Body of pancreas (tissue), 4 donors: ENCODE measurements at regions not wholly inside any gene's neighbourhood (a gene's known extent, or its start where the extent isn't known, plus 50 kb on each side); places are given as distances from the start of the nearest gene placed in this dataset.

Experiments used
- POLR2A ChIP-seq, 3 donors: fragments of 450-650 bp; IDR thresholded peaks; one replicate each; pipeline ENCODE4 v1.6.1; 2016; ENCODE audit warnings: antibody characterized with exemption in 3 of 3, mild to moderate bottlenecking in 2 of 3
- TF ChIP-seq, protein P1 (sequence below), 7 experiments: fragments of 450-650 bp in 4 of 7; fragments of 200-600 bp in 3 of 7; sonication (generic) in 3 of 7; IDR thresholded peaks; one replicate each; pipeline ENCODE4 v1.5.1; 2016 to 2019; ENCODE audit warnings: antibody characterized with exemption in 7 of 7

DNA sequence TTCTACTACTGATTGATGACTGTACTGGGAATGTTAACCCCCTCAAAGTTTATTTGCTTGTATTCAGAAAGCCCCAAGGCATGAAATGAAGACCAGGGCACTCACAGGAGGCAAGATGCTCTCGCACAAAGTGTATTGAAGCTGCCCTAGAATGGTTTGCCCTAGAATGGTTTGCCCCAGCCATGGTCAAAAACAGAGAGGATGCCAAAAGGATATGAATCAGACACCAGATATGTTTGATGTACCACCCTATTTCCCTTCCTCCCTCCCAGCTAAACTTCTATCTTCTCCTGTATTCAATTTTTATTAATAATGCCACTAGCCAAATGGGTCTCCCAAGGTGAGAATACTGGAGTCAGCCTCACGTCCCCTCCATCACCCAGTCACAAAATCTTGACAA, 101.3 kb downstream of the TMCO5A start:
- TF ChIP-seq POLR2A (IDR thresholded peaks at IDR 0.05): no peak
- TF ChIP-seq, protein P1, sequence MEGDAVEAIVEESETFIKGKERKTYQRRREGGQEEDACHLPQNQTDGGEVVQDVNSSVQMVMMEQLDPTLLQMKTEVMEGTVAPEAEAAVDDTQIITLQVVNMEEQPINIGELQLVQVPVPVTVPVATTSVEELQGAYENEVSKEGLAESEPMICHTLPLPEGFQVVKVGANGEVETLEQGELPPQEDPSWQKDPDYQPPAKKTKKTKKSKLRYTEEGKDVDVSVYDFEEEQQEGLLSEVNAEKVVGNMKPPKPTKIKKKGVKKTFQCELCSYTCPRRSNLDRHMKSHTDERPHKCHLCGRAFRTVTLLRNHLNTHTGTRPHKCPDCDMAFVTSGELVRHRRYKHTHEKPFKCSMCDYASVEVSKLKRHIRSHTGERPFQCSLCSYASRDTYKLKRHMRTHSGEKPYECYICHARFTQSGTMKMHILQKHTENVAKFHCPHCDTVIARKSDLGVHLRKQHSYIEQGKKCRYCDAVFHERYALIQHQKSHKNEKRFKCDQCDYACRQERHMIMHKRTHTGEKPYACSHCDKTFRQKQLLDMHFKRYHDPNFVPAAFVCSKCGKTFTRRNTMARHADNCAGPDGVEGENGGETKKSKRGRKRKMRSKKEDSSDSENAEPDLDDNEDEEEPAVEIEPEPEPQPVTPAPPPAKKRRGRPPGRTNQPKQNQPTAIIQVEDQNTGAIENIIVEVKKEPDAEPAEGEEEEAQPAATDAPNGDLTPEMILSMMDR (IDR thresholded peaks at IDR 0.05): no peak
